Fibroblast of upper back skin (primary cell): ENCODE measurements at regions not wholly inside any gene's neighbourhood (a gene's known extent, or its start where the extent isn't known, plus 50 kb on each side); places are given as distances from the start of the nearest gene placed in this dataset.
"Not testable (repeated sequence)": the region's sequence is repeated elsewhere in the genome, so short reads cannot be mapped to it uniquely, and the experiment has no call there.

Source experiments
- DNase-seq: peaks from one replicate; pipeline ENCODE4 v3.0.0-alpha.2; 2013

DNA sequence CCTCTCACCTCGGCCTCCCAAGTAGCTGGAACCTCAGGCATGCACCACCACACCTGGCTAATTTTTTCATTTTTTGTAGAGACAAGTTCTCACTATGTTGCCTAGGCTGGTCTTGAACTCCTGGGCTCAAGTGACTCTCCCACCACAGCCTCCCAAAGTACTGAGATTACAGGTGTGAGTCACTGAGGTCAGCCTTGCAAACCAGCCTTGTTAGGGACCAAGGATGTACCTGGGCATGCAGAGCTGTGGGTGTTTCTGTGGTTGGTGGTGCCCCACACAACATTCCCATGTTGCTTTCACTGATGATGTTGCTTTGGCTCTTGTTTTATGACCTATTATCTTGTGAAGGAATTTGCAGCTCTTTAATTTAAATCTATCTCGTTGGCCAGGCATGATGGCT, 54.8 kb downstream of the OTUD1 start:
- no peak for DNase-seq

DNA sequence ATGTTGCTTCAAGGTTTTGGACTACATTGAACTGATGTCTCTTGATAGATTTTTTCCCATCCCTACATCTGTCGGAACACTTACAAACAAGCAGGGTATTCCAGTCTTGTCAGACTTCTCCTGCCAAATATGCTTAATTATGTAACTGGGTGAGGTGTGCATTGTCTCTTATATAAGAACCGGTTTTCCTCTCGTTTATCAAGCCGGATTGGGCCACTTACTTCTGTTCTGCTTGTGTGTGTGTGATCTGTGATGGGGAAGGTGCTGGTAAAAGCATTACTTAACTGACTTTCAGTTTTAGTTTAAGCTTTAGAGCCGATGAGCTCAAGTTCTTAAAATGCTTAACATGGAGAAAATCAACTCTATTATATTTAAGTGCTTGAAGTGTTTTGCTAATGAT, 57.9 kb downstream of the OTUD1 start:
- no peak for DNase-seq

DNA sequence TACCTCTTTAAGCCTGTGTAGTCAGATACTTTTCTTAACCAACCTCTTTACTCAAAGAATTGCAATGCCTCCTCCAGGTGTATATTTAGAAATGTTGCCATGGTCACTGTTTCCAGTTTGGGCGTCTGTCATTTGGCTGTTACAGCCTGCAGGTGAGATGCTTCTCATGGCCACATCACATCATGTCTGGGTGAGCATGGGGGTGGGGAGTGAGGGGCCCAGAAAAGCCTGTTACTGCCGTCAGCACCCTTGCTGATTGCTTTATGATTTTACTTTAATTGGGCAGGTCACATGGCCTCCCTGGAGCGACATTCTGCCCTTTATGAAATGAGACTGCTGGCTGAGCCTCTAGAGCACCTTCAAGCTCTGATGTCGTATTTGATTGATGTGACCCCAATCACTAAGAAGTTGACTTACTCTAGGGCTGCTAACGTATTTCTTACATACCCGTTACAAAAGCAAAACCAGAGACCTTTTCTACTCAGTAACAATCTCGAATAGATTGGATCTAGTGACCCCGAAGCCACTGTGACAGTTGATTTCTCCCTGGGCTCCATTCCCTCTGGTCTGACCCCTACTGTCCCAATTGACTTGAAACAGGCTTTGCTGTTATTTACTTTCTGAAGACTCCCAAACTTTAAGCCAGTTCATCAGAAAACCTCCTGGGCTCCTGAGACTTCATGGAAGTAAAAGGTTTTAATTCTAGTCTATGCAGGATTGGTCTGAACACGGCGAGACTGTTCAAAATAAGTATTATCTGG, 60.7 kb downstream of the OTUD1 start:
- DNase-seq = no peak

DNA sequence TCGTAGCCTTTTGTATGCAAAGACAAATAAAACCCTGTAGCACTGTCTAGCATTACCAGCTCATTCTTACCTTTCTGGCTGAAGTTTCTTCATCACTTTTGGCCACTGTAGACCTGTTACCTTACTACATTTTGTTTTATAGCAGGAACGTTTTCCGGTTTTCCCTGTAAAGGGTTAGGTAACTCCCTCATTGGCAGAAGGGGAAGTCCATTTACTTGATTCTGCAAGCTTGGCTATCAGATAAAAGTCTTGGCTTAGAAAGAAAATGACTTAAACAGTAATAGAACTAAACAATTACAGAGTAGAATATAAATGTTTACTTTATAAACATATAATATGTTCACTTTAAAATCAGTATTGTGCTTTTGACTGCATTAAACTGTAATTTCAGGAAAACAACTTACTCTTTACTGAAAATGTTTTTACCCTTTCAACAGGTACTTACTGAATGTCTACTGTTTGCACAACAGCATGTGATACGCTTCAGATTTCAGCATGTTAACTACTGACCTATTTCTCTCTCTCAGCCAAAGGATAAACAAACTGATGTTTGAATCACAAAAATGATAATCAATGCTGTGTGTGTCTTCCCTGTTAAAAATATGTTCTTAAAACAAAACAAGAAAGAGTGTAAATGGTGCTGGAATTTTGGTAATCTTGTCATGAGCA, 67.1 kb downstream of the OTUD1 start:
- DNase-seq = no peak

DNA sequence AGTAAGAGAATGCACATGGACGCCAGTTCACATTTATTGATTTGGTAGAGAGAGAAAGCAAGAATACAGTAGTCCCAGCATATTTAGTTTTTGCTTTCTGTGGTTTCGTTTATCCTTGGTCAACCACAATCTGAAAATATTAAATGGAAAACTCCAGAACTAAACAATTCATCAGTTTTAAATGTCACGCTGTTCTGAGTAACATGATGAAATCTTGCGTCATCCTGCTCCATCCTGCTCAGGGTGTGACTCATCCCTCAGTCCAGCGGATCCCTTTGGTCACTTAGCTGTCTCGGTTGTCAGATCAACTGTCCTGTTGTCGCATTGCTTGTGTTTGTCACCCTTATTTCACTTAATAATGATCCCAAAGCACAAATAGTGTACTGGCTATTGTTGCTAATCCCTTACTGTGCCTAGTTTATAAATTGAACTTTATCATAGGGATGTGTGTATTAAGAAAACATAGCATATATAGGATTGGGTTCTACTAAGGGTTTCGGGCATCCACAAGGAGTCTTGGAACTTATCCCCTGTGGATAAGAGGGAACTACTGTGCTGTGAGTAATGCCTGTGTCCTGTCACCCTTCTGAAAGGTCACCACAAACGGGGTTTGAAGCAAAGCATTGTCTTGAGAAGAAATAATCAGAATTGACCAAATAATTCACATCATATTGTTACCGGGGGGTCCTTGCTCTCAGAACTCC, 73.6 kb downstream of the OTUD1 start:
- DNase-seq = peak; percentile 43

DNA sequence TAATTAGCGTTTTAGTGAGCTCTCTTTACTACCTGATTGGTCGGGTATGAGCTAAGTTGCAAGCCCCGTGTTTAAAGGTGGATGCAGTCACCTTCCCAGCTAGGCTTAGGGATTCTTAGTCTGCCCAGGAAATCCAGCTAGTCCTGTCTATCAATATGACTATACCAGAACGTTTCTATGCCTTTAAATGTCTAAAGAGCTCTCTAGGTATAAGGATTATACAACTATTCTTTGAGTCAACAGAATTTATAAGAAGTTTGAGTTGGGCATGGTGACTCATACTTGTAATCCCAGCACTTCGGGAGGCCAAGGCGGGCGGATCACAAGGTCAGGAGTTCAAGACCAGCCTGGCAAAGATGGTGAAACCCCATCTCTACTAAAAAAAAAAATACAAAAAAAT, 74.7 kb downstream of the OTUD1 start:
- DNase-seq = not testable (repeated sequence)

DNA sequence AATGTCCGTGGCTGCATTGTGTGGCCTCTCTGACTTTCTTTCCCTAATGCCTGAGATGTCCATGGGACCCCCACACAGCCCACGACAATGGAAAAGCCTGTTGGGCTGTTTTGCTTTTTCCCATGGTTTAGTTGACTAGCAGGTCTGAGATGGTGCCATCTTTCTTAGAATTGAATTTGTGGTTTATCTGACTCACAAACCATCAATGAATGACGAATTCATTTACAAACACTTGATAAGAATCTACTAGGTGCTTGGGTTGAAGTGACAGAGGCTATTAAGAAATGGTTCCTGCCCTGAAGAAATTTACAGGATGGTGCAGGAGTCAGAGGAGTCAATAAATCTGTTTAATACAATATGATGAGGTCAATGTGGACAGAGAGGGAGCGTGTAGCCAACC, 75.4 kb downstream of the OTUD1 start:
- DNase-seq = no peak

DNA sequence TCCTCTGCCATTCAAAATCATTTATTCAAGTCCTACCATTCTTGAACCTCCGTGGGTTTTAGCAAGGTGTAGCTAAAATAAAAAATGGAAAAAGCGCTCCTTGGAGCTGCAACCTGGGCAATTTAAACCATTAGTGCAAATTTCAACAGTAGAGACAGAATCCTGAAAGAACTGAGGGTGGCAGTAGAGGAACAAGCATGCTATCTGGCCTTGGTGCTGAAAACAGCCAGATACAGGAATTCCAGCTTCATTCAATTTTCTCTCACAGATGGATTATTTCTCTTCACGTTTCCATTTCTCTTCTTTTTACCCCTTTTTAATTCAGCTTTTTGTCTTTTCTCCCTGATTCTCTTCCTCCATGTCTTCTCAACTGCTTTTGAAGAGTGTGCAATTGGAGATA, 77.7 kb downstream of the OTUD1 start:
- DNase-seq = peak; percentile 34

DNA sequence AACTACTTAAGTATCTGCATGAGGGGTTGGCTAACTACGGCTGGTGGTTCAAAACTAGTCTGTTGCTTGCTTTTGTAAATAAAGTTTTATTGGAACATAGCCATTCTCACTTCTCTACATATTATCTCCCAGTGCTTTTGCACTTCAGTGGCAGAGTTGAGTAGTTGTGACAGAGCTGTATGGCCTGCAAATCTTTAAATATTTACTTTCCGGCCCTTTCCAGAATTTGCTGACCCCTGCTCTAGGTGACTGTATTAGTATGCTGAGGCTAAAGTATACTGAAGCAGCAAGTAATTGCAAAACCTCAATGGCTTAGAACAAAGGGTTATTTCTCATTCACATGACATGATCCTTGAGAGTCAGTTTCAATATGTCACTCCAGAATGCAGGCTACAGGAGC, 78.3 kb downstream of the OTUD1 start:
- no peak for DNase-seq

DNA sequence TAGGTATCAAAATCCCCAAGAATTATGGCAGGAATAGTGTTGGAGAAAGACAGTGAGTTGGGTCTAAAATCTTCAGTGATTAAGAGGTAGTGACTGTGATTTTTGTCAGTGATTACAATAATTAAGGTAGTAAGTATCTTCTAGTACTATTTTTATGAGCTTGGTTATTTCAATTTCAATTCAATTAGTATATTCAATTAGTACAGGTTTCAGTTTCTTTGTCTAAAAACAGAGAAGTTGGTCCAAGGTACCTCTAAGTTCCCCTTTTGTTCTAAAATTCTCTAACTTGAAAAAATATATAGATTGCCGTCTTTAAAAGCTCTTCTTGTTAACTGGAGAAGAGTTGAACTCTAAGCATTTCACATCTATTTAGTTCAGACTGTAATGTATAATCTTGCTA, 82.9 kb downstream of the OTUD1 start:
- DNase-seq = no peak

DNA sequence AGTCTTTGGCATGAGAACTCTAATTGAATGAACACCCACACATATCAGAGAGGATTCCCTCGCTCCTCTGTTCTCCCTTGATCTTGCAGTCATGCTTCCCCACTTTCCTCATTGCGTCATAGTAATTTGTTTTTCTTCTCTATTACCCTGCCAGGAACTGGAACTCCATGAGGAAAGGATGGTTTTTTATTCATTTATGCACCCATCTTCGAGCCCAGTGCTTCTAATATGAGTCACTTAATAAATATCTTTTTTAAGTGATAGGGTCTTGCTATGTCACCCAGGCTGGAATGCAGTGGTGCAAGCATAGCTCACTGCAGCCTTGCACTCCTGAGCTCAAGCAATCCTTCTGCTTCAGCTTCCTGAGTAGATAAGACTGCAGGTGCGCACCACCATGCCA, 83.5 kb downstream of the OTUD1 start:
- peak; percentile 9 for DNase-seq

DNA sequence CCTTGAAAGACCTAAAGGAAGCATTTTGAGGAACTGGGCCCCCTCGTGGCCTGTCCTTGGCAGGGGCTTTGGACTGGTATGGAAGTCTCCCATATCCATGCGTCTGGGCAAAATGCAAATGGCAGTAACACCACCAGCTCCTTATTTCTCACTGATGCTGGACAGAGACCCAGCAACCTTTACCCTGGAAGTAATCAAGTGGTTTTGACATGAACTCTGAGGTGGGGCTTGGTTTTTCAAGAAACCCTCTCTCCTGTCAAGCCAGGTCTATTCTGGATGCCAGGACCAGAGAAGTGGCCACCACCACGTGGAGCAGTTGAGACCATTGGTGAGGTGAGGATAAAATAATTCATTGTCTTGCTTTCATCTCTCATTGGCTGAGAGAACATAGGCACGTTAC, 84.4 kb downstream of the OTUD1 start:
- no peak for DNase-seq

DNA sequence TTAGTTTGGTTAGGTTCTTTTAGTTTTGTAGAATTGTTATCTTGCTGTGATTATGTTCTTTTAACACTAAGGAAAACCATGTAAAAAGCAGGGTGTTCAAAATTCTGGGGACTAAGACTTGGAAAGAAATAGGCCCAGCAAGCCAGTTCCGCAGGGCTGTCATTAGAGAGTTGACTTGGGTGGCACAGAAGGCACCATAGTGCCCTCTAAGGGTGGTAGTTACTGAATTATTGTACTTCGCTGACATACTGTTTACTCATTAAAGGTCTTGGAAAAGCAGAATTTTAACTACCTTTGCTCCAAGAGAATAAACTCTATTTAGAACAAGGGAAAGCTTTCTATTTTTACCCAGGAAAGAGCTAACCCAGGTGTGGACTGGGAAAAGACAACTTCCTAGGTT, 86.5 kb downstream of the OTUD1 start:
- DNase-seq = no peak

DNA sequence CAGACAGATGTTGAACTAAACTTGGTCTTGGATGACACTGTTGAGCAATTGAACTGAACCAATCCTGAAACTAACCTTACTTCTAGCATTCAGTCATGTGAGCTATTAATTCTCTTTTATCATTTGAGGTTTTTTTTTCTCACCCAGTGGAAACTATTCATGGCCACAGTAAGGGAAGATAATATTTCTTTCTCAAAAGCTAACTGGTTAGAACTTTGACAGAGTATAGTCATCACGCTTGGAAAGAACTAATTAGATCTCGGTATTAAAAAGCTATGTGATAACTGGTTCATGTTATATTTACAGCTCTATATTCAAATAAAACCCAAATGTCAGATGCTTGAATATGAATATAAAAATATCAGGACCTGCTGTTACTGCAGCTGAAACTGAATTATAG, 89.5 kb downstream of the OTUD1 start:
- no peak for DNase-seq

DNA sequence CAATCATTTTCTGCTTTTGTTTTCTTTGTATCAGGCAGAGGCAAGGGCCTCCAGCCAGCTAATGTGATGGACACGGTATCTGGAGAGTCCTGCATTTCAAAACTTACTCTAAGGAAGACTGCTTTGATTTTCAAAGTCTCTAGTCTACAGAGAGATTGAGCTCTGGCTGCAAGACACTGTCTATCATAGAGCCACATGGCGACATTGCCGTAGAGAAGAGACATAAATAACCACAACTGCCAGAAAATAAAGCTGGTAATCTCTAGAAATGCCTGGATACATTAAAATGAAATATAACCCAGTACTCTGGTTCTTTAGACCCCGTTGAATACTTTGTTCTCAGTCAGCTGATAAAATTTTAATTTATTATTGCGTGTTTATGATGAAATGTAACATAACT, 90.8 kb downstream of the OTUD1 start:
- DNase-seq = no peak

DNA sequence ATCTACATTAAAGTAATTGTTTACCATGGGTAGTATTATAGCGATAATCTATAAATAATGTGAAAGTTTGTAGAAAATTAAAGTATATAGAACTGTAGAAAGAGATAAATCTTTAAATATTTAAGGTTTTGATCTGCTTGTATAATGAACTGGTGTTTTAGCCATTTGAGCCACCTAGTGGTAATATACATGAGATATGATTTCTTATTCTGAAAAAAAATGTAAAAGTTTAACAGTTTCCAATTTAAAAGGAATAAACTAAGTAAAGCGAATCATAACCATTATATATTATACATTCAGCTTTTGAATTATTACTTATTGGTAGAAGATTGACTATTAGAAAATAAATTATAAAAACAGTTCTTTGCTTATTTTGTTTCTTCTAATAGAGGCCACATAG, 91.2 kb downstream of the OTUD1 start:
- DNase-seq = peak; percentile 5

DNA sequence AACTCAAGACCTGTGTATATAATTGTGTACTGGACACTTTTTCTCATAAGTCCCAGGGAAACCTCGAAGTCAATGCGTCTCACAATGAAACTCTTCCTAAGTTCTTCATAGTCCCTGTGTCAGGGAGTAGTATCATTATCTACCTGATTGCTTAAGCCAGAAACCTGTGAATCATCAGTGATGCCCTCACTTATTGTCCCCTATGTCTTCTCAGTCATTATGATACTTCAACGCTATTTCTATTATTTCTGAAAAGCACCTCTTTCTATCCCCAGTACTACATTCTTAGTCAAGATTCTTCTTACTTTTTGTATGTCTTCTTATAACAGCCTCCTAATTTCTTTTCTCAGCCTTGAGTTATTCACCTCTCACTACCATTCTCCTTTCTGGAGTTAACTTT, 94.3 kb downstream of the OTUD1 start:
- no peak for DNase-seq

DNA sequence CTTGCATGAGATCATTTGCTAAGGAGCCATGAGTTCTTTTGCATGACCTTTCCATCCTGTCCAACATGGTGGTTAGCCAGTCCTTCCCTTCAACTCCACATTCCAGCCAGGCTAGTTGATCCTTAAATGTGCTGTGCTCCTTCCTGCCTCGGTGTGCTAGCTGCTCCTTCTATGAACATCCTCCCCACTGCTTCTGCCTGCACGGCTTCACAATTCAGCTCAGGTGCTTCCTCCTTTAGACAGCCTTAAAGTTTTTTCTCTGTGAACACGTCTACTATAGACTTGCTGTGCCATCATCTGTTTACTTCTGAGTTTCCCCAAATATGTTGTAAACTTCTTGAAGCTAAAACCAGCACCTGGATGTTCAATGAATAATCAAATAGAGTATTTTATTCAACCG, 95.5 kb downstream of the OTUD1 start:
- no peak for DNase-seq

DNA sequence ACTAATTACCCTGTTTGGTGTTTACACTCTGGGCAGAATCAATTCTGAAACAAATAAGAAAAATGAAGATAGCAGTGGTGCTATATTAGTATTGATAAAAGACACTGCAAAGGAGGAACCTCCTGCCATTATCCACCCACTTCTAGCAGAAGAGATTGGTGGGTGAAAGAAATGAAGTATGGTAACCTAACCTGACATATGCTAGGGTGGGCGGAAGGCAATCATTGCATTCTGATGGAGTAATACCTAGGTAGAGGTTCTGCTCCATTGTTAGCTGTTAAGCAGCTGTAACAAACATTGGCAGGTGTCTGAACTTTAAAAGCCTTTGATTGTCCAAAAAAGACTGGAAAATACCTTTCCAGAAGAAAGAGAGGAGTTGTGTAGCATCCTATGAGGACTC, 95.9 kb downstream of the OTUD1 start:
- no peak for DNase-seq

DNA sequence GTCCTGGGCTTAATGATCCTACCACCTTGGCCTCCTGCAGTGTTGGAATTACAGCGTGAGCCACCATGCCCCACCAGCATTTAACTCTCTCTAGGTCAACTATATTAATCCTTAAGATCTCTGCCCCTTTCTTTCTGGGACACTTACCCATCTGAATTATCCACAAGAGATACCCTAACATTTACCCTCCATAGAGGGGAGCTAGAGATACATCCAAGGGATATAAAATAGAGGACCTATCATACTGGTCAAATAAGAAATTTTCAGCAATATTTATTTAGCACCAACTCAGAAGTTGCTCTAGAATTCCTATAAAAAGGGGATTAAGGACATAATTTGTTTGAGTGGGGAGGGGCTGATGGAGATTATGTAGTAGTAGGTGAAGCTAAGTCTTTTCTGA, 96.5 kb downstream of the OTUD1 start:
- DNase-seq = no peak

DNA sequence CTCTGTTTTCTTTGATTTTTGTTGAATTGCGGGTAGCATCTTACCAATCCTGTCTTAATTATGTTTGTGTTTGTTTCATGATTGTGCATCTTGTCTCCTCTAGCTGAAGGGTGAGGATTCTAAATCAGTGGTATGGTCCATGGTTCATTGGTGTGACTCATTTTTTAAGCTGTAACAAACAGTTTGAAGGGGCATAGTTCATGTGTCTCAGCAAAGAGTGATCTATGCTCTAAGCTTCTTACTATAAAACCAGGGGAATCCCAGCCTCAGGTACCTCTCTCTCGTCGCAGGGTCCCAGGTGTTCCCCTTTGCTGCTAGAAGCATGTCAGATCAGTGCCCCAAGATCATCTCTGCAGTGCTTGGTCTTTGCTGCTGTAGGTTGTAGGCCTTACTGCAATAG, 100.1 kb downstream of the OTUD1 start:
- no peak for DNase-seq

DNA sequence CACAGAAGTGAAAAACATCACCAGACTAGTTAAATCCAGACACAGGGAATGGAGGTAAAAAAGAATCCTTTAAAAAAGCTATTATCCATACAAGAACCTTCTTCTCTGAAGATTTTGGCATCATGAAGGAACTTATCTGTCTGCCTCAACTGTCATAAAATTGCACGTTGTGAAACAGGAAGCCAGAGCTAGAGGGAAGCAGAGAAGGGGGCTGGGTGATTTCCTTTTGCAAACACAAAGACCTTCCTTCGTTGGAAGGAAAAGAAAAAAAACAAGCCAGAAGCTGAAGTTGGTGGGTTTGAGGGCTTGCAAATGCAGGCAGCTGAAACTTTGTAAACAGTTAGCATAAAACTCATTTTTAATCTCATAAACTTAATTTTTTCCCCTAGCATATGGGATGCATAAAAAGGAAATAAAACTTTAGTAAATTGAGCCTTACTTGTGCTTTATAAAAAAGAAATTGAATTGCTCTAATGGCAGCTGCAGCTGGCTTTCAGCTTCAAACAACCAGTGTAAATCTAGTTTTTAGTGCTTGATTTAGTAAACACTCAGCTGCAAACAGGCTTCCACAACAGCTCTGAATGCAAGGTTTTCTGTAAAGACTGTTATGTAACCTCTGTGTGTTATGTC, 101.6 kb downstream of the OTUD1 start:
- no peak for DNase-seq

DNA sequence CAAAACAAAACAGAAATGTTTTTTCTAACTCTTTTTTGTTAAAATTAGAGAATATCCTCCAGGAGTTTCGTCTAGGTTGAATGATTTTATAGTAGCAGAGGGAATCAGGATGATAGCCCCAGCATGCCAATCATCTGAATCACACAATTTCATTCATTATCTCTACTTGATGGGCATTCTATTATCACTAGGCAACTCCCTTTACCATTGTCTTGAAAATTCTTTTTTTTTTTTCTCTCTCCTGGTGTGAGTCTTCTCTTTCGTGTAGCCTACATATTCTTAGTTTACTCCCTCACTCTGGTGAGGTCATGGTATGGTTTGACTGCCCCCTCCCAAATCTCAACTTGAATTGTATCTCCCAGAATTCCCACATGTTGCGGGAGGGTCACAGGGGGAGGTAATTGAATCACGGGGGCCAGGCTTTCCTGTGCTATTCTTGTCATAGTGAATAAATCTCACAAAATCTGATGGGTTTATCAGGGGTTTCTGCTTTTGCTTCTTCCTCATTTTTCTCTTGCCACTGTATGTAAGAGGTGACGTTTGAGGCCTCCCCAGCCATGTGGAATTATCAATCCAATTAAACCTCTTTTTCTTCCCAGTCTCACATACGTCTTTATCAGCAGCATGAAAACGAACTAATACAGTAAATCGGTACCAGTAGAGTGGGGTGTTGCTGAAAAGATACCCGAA, 105.0 kb downstream of the OTUD1 start:
- no peak for DNase-seq
